ENCODE measurements at regions not wholly inside any gene's neighbourhood (a gene's known extent, or its start where the extent isn't known, plus 50 kb on each side); places are given as distances from the start of the nearest gene placed in this dataset.

- in situ Hi-C loops (cut with MboI) (no loop called here), intact Hi-C loops (cut with micrococcal nuclease) (loop anchor here (10.0 kb wide), 1 partner anchor 627 kb away; no protein-coding TSS in a partner anchor)
- Histone ChIP-seq H3K36me3 (ENCODE audit: control insufficient read depth, insufficient read depth, low read length) (no peaks in the 10 kb centered on the region), H3K9me1 (ENCODE audit: control insufficient read depth, insufficient read depth, low read length) (no peaks in the 10 kb centered on the region), H4K20me1 (replicated peaks; ENCODE audit: control insufficient read depth, insufficient read depth, low read length) (no peaks in the 10 kb centered on the region), H3K4me2 (ENCODE audit: insufficient read depth, low read length) (no peak overlapping the region), H3K27me3 (ENCODE audit: control insufficient read depth in 2 of 2, insufficient read depth in 2 of 2, low read length in 2 of 2) (no peaks in the 10 kb centered on the region), H3K79me2 (ENCODE audit: control insufficient read depth, insufficient read depth, low read length) (no peaks in the 10 kb centered on the region), H3K27ac (ENCODE audit: extremely low read depth, low read depth, low read length) (no peak overlapping the region), H3K9me3 (replicated peaks; ENCODE audit: control insufficient read depth, insufficient read depth, low read depth, low read length) (no peaks in the 10 kb centered on the region), H2AFZ (ENCODE audit: low read depth, low read length) (no peak overlapping the region), H3K4me1 (replicated peaks in 1 of 2; ENCODE audit: control insufficient read depth in 2 of 2, insufficient read depth in 2 of 2, low read length in 2 of 2) (no peaks in the 10 kb centered on the region), H3K4me3 (no peak overlapping the region), H3K9ac (ENCODE audit: insufficient read depth in 1 of 2, low read depth in 2 of 2, low read length in 2 of 2) (no peak overlapping the region)
- ChIA-PET CTCF (ENCODE audit: low intra/inter-chr PET ratio) (no interaction called here), POLR2A (no interaction called here)
- no peak for ATAC-seq
- BruUV-seq (replicated peaks): no TSS peak
- no peak for DNase-seq (ENCODE audit: extremely low read depth in 1 of 4, low spot score in 3 of 4)
- 7% methylated on average over 3 of the region's 3 CpGs for WGBS (ENCODE audit: insufficient coverage, low coverage, missing lambda C conversion rate)
- FAIRE-seq: no peak
- TF ChIP-seq HMG20B (CRISPR knock-in tag; IDR thresholded peaks at IDR 0.05): no peak
- TF ChIP-seq GATA2 (CRISPR knock-in tag; IDR thresholded peaks at IDR 0.05): no peak
- TF ChIP-seq PURB (CRISPR knock-in tag; IDR thresholded peaks at IDR 0.05; ENCODE audit: low read depth): no peak
- TF ChIP-seq SOX6 (IDR thresholded peaks at IDR 0.05): no peak
- no peak for TF ChIP-seq NR2C1 (IDR thresholded peaks at IDR 0.05)
- TF ChIP-seq NR2C1 (tag; IDR thresholded peaks at IDR 0.05): no peak
- no peak for TF ChIP-seq ZNF609 (CRISPR knock-in tag; IDR thresholded peaks at IDR 0.05; ENCODE audit: borderline replicate concordance)
- TF ChIP-seq CEBPG (CRISPR knock-in tag; IDR thresholded peaks at IDR 0.05): no peak
- TF ChIP-seq CEBPG (tag; conservative IDR thresholded peaks at IDR 0.05 in 1 of 2, IDR thresholded peaks at IDR 0.05 in 1 of 2): no peak
- TF ChIP-seq DEAF1 (CRISPR knock-in tag; IDR thresholded peaks at IDR 0.05): no peak
- TF ChIP-seq PCBP1 (IDR thresholded peaks at IDR 0.05; ENCODE audit: low read depth, low read length, poor library complexity, severe bottlenecking): no peak
- TF ChIP-seq HMG20A (CRISPR knock-in tag; conservative IDR thresholded peaks at IDR 0.05): no peak
- TF ChIP-seq HDAC1 (IDR thresholded peaks at IDR 0.05): no peak
- TF ChIP-seq, protein P1, sequence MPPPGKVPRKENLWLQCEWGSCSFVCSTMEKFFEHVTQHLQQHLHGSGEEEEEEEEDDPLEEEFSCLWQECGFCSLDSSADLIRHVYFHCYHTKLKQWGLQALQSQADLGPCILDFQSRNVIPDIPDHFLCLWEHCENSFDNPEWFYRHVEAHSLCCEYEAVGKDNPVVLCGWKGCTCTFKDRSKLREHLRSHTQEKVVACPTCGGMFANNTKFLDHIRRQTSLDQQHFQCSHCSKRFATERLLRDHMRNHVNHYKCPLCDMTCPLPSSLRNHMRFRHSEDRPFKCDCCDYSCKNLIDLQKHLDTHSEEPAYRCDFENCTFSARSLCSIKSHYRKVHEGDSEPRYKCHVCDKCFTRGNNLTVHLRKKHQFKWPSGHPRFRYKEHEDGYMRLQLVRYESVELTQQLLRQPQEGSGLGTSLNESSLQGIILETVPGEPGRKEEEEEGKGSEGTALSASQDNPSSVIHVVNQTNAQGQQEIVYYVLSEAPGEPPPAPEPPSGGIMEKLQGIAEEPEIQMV (tag; conservative IDR thresholded peaks at IDR 0.05; ENCODE audit: low read depth): no peak
- TF ChIP-seq GTF2B (IDR thresholded peaks at IDR 0.05; ENCODE audit: extremely low read depth, insufficient read length): no peak
- TF ChIP-seq ZNF778 (CRISPR knock-in tag; IDR thresholded peaks at IDR 0.05): no peak
Measured at GRCh38 chr17:14921936-14922335, 343.2 kb downstream of the PMP22 start.
